Mucosa of descending colon (tissue), 3 donors: ENCODE measurements at regions not wholly inside any gene's neighbourhood (a gene's known extent, or its start where the extent isn't known, plus 50 kb on each side); places are given as distances from the start of the nearest gene placed in this dataset.

ENCODE experiments used
- ATAC-seq: fragments of 200-7000 bp; cut with Tn5 transposase; one replicate; pipeline ENCODE4 v1.9.1; 2020; ENCODE audit warnings: mild to moderate bottlenecking, moderate library complexity
- DNase-seq, 3 donors: peaks; one replicate each; pipeline ENCODE4 v3.0.0-alpha.2; 2020
- H3K36me3 ChIP-seq: fragments of 200-600 bp; one replicate; pipeline ENCODE4 v1.8.0; 2021; ENCODE audit warnings: low read depth, mild to moderate bottlenecking
- H3K4me1 ChIP-seq: fragments of 200-600 bp; one replicate; pipeline ENCODE4 v1.8.0; 2021; ENCODE audit warnings: low read depth, mild to moderate bottlenecking
- H3K4me3 ChIP-seq: fragments of 200-600 bp; one replicate; pipeline ENCODE4 v1.8.0; 2021; ENCODE audit warnings: mild to moderate bottlenecking
- H3K9me3 ChIP-seq: fragments of 200-600 bp; one replicate; pipeline ENCODE4 v1.8.0; 2021; ENCODE audit warnings: mild to moderate bottlenecking
- intact Hi-C, 2 donors: fragments of 100-400 bp; cut with DNase I in 1 of 2; cut with micrococcal nuclease in 1 of 2; formaldehyde crosslinking; loops; one replicate each; pipeline versions ENCODE4 v1.11.0 to v1.11.1; 2022; cut with DNase I, micrococcal nuclease
- TF ChIP-seq, protein P1 (sequence below): fragments of 200-600 bp; IDR thresholded peaks from one replicate; pipeline ENCODE4 v1.8.0; 2022; ENCODE audit warnings: antibody characterized with exemption, mild to moderate bottlenecking
- donor health status: DM: no; HTN: no; CAD: no; lungs with moderate emphysema.
- donor health status: DM: no; HTN: no; CAD: no.
- donor health status: DM: no; HTN: yes; CAD: no.

DNA sequence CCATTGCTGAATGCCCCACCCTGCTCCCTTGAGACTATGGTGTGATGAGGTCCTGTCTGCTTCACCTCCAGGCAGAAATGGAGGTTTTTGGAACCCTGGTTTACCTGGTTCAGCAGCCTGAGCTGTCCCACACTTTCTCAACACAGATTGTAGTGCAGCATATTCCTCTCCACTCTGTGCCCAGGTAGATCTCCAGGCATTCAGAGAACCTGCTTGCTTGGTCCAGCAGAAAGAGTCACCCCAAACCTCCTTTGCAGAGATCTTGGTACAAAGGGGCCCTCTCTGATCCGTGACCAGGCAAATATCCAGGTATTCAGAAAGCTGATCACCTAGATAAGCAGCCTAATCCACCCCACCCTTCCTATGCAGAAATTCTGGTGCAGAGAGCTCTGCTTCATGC, 1288.2 kb upstream of the CRIM1 start:
- DNase-seq, result no peak
- ATAC-seq, result no peak
- H3K4me1 ChIP-seq, result no peaks in the 10 kb centered on the region
- TF ChIP-seq, protein P1, sequence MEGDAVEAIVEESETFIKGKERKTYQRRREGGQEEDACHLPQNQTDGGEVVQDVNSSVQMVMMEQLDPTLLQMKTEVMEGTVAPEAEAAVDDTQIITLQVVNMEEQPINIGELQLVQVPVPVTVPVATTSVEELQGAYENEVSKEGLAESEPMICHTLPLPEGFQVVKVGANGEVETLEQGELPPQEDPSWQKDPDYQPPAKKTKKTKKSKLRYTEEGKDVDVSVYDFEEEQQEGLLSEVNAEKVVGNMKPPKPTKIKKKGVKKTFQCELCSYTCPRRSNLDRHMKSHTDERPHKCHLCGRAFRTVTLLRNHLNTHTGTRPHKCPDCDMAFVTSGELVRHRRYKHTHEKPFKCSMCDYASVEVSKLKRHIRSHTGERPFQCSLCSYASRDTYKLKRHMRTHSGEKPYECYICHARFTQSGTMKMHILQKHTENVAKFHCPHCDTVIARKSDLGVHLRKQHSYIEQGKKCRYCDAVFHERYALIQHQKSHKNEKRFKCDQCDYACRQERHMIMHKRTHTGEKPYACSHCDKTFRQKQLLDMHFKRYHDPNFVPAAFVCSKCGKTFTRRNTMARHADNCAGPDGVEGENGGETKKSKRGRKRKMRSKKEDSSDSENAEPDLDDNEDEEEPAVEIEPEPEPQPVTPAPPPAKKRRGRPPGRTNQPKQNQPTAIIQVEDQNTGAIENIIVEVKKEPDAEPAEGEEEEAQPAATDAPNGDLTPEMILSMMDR, result no peak
- peaks cover 26% of the 10 kb centered on the region for H3K9me3 ChIP-seq
- intact Hi-C loops, result no loop called here
- H3K36me3 ChIP-seq, result no peaks in the 10 kb centered on the region
- H3K4me3 ChIP-seq, result no peak overlapping the region

DNA sequence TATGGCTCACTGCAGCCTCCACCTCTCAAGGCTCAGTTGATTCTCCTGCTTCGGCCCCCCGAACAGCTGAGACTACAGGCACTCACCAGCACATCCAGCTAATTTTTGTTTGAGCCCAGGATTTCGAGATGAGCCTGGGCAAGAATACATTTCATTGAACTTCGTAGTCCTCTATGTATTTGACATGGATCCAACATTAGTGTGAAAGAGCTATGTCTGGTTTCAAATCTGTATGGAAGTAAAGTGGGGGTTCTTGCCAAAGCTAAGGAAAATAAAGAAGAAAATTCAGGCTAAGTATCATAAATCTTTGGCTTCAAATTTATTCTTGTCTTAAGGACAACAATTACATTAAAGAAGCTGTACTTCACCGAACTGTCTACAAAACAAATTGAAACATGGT, 1291.7 kb upstream of the CRIM1 start:
- Histone ChIP-seq H3K4me1 (no peaks in the 10 kb centered on the region), H3K36me3 (no peaks in the 10 kb centered on the region), H3K4me3 (no peak overlapping the region), H3K9me3 (peaks cover 11% of the 10 kb centered on the region)
- intact Hi-C loops, result no loop called here
- TF ChIP-seq, protein P1, result no peak
- DNase-seq (no peak), ATAC-seq (no peak)

DNA sequence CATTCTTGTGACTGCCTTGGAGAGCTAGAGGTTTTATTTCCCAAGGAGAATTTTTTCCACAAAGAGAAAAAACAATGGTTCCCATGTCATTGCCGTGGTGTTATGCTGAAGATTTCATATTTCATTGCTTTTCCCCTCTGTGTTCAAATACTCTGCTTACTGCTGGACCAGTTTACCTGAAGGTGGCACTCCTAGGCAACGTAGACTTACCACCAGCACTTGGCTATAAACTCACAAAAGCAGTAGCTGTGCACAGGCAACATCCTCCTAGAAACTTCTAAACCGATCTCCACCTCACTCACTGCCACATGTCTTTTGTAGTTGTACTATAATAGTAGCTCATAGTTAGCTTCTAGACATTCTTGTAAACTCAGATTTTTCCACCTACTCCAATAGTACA, 1319.7 kb upstream of the CRIM1 start:
- intact Hi-C loops, result no loop called here

DNA sequence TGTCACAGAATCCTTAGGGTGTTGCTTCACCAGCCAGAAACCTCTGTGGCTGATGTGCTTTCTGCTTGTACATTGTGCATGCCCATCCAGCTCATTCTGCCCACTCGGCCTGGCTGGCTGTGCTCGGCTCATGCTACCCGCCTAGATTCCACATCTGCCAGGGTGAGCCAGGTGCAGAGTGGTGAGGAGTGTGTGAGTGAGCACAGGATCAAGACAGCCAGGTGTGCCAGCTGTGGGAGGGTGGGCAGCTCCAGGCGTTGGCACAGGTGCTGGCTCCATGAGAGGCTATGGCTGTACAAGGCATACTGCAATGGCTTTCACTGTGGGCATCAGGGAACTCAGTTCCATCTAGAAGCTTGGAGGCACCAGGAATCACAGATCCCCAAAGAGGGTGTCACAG, 1321.8 kb upstream of the CRIM1 start:
- H3K36me3 ChIP-seq, result no peaks in the 10 kb centered on the region
- no peak overlapping the region for H3K4me3 ChIP-seq
- ATAC-seq, result no peak
- intact Hi-C loops, result no loop called here
- TF ChIP-seq, protein P1, result no peak
- DNase-seq, result no peak
- H3K4me1 ChIP-seq, result no peaks in the 10 kb centered on the region
- peaks cover 3% of the 10 kb centered on the region for H3K9me3 ChIP-seq

More for the DNA sequence above, 1319.7 kb upstream of the CRIM1 start:
- Histone ChIP-seq H3K4me3 (no peak overlapping the region), H3K4me1 (no peaks in the 10 kb centered on the region), H3K36me3 (no peaks in the 10 kb centered on the region), H3K9me3 (peaks cover 10% of the 10 kb centered on the region)
- DNase-seq (no peak), ATAC-seq (no peak)
- TF ChIP-seq, protein P1, result no peak

DNA sequence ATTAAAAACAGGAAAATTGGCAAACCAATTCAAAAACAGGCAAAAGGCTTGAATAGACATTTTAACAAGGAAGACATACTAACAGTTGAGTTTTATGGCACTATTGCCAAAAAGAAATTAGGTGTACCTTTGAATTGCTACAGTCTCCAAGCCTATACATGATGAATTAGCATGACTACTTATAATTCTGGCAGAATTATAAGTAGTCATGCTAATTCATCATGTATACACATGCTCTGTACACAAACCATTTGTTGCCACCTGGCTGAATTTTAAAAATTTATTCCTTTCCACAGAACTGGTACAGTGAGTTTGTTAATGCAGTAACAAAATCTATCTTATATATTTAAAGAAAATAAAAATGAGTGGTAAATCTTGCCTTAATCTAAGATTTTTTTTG, 1332.0 kb upstream of the CRIM1 start:
- TF ChIP-seq, protein P1, result no peak
- no peak for DNase-seq
- Histone ChIP-seq H3K9me3 (peaks cover 6% of the 10 kb centered on the region), H3K4me1 (no peaks in the 10 kb centered on the region), H3K4me3 (no peak overlapping the region), H3K36me3 (no peaks in the 10 kb centered on the region)
- intact Hi-C loops, result no loop called here
- no peak for ATAC-seq

DNA sequence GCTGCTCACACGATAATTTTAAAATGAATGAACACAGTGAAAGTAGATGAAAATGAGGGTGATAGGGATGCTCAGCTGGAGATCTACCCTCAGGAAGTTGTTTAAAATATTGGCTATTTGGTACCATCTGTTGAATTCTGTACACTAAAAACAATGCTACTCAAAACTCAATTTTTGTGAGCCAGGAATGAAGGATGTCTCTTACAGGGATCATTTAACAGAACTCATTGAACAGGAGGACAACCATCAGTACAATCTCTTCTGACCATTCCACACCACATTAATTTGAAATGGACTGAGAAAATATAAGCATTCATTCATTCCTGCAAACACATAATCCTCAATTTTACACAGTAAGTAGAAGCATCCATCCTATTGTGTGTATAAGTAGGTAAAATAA, 1355.1 kb upstream of the CRIM1 start:
- Histone ChIP-seq H3K4me3 (no peak overlapping the region), H3K4me1 (no peaks in the 10 kb centered on the region), H3K36me3 (no peaks in the 10 kb centered on the region), H3K9me3 (peaks cover 2% of the 10 kb centered on the region)
- ATAC-seq (no peak), DNase-seq (no peak)
- intact Hi-C loops, result no loop called here
- TF ChIP-seq, protein P1, result no peak
